ENCODE measurements at regions not wholly inside any gene's neighbourhood (a gene's known extent, or its start where the extent isn't known, plus 50 kb on each side); places are given as distances from the start of the nearest gene placed in this dataset.

DNA sequence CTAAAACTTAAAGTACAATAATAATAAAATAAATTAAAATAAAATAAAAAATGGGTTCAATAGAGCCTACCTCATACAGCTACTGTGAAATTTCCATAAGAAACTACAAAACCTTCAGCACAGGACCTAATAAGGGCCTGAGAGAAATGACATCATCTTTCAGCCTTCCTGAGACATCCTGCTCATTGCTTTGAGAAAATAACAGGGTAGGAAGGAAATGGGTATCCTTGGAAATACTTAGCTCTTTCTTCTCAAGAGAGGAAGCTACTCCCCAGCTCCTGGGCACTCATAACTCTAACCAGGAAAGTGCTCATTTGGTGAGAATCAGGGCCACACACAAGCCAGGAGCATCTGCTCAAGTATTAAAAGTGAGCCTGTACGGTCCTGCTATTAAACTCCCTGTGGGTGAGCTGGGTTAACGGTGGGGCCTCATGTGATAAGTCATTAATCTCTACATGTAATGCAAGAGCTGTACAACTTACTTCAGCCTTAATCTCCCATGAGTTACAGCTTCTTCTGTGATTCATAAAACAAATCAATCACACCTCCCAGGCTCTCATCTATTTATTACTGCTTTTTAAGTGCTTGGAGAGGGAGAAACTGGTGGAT, 141.4 kb downstream of the MAFB start:
- no peaks in the 10 kb centered on the region for H3K27me3 Mint-ChIP-seq (ENCODE audit: low read depth)
- no peak for DNase-seq (ENCODE audit: low spot score)
- H3K4me1 Mint-ChIP-seq (ENCODE audit: low read depth): no peaks in the 10 kb centered on the region
- H3K9me3 Mint-ChIP-seq: no peaks in the 10 kb centered on the region
- H3K27ac Mint-ChIP-seq: no peak overlapping the region
- H3K4me3 Mint-ChIP-seq: no peak overlapping the region
- no peaks in the 10 kb centered on the region for H3K36me3 Mint-ChIP-seq (ENCODE audit: low read depth)

GRCh38 chr20:40545478-40545877, 143.6 kb downstream of the MAFB start:
- no peaks in the 10 kb centered on the region for H3K27me3 Mint-ChIP-seq (ENCODE audit: low read depth)
- DNase-seq (ENCODE audit: low spot score): no peak
- H3K27ac Mint-ChIP-seq: no peak overlapping the region
- H3K36me3 Mint-ChIP-seq (ENCODE audit: low read depth): no peaks in the 10 kb centered on the region
- no peaks in the 10 kb centered on the region for H3K4me1 Mint-ChIP-seq (ENCODE audit: low read depth)
- no peak overlapping the region for H3K4me3 Mint-ChIP-seq
- H3K9me3 Mint-ChIP-seq: no peaks in the 10 kb centered on the region

- Mint-ChIP-seq H3K27me3 (ENCODE audit: low read depth) (no peaks in the 10 kb centered on the region), H3K27ac (no peak overlapping the region), H3K4me1 (ENCODE audit: low read depth) (no peaks in the 10 kb centered on the region), H3K4me3 (no peak overlapping the region), H3K9me3 (no peaks in the 10 kb centered on the region), H3K36me3 (ENCODE audit: low read depth) (no peaks in the 10 kb centered on the region)
- DNase-seq (ENCODE audit: low spot score): no peak
Measured at GRCh38 chr20:40542065-40542464, 147.0 kb downstream of the MAFB start.

DNA sequence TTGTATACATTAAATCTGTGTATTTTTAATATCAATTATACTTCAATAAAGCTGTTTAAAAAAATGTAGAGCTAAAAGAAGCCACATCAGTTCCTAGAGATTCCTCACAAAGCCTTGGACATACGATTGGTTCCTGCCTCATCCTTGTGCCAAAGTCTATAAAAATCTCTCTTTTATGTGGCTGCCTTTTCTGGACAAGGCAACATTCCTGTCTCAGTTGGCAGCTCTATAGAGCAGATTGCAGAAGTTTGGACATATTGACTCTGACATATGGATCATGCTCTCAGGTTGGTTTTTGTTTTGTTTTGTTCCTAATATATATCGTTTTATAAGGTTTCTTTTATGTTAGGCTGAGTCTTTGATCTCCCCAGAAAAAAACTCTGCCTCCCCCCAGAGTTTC, 148.9 kb downstream of the MAFB start:
- Mint-ChIP-seq H3K36me3 (ENCODE audit: low read depth) (no peaks in the 10 kb centered on the region), H3K4me1 (ENCODE audit: low read depth) (no peaks in the 10 kb centered on the region), H3K27me3 (ENCODE audit: low read depth) (no peaks in the 10 kb centered on the region), H3K9me3 (no peaks in the 10 kb centered on the region), H3K4me3 (no peak overlapping the region), H3K27ac (no peak overlapping the region)
- no peak for DNase-seq (ENCODE audit: low spot score)

DNA sequence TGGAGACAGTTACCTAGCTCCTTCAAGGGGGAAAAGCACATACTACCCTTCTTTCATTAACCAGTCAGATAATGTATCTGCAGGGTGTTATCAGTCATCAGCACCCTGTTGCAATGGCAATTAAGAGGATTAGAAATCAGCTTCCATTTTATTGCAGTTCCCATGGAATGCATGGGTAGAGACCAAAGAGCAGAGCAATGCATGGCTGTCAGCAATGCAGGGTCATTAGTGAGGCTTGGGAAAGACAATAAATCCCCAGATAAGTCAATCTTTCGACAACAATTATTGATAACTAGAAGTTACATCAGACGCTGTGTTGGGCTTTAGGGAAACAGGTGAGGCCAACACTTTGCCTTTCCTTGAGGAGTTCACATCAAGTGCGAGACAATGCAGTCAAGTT, 150.9 kb downstream of the MAFB start:
- Mint-ChIP-seq H3K4me1 (ENCODE audit: low read depth) (no peaks in the 10 kb centered on the region), H3K27me3 (ENCODE audit: low read depth) (no peaks in the 10 kb centered on the region), H3K4me3 (no peak overlapping the region), H3K27ac (no peak overlapping the region), H3K36me3 (ENCODE audit: low read depth) (no peaks in the 10 kb centered on the region), H3K9me3 (peaks cover under 1% of the 10 kb centered on the region)
- DNase-seq (ENCODE audit: low spot score): no peak

DNA sequence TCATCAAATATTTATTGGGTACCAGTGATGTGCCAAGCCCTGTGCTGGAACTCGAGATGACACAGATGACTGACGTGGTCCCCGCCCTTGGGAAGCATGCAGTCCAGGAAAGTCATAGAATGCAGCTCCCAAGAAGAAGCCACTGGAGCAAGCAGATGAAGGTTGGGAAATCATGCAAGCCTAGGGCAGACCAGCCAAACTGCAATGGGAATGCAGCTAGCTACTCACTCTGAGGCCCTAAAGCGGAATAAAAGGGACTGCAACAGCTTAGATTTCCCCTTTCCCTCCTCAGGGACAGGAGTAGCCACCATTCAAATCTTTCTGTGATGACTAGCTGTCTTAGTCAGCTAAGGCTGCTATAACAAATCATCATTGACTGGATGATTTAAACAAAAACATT, 152.2 kb downstream of the MAFB start:
- DNase-seq (ENCODE audit: low spot score): no peak
- H3K4me3 Mint-ChIP-seq: no peak overlapping the region
- no peaks in the 10 kb centered on the region for H3K27me3 Mint-ChIP-seq (ENCODE audit: low read depth)
- no peak overlapping the region for H3K27ac Mint-ChIP-seq
- H3K36me3 Mint-ChIP-seq (ENCODE audit: low read depth): no peaks in the 10 kb centered on the region
- H3K9me3 Mint-ChIP-seq: peaks cover 13% of the 10 kb centered on the region
- no peaks in the 10 kb centered on the region for H3K4me1 Mint-ChIP-seq (ENCODE audit: low read depth)

DNA sequence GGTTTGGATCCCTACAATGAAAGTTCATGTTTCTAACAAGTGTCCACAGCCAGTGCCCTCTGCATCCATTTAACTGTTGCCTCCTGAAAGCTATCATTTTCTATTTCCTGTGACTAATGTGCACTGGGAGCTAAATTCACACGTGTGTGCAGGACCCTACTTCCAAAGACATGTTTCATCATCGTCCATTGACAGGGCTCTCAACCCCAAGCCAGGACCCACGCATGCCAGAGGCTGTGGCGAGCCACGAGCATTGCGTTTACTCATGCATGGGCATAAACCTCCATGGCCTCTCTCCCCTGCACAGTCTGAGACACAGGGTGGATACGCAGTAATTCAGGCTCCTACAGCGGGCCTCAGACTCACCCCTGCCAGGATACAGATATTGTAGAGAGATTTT, 153.2 kb downstream of the MAFB start:
- Mint-ChIP-seq H3K9me3 (peaks cover 19% of the 10 kb centered on the region), H3K4me3 (no peak overlapping the region), H3K27me3 (ENCODE audit: low read depth) (no peaks in the 10 kb centered on the region), H3K4me1 (ENCODE audit: low read depth) (no peaks in the 10 kb centered on the region), H3K27ac (no peak overlapping the region), H3K36me3 (ENCODE audit: low read depth) (no peaks in the 10 kb centered on the region)
- DNase-seq (ENCODE audit: low spot score): no peak

- H3K36me3 Mint-ChIP-seq (ENCODE audit: low read depth): no peaks in the 10 kb centered on the region
- H3K27me3 Mint-ChIP-seq (ENCODE audit: low read depth): no peaks in the 10 kb centered on the region
- no peaks in the 10 kb centered on the region for H3K4me1 Mint-ChIP-seq (ENCODE audit: low read depth)
- no peak overlapping the region for H3K27ac Mint-ChIP-seq
- no peak for DNase-seq (ENCODE audit: low spot score)
- H3K9me3 Mint-ChIP-seq: peaks cover 26% of the 10 kb centered on the region
- H3K4me3 Mint-ChIP-seq: no peak overlapping the region
Measured at GRCh38 chr20:40532103-40532502, 156.9 kb downstream of the MAFB start.

DNA sequence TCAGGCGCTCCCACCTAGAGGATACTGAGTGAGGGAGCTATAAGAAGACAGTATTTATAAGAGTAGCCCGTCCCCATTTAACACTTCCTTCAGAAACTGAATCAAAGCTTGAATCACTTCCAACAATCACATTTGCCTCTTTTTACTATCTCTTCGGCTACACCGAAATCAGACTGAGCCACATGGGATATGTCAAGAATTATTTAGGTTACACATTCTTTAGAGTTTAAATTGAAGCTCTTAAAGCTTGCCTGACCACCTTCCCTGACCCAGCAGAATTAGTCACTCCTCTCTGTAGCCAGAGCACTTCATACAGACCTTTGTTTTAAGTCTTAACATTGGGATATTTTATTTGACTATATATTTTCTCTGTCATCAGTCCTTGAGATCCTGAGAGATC, 163.7 kb downstream of the MAFB start:
- Mint-ChIP-seq H3K36me3 (ENCODE audit: low read depth) (no peaks in the 10 kb centered on the region), H3K27me3 (ENCODE audit: low read depth) (no peaks in the 10 kb centered on the region), H3K4me1 (ENCODE audit: low read depth) (no peaks in the 10 kb centered on the region), H3K9me3 (peaks cover 10% of the 10 kb centered on the region), H3K4me3 (no peak overlapping the region), H3K27ac (no peak overlapping the region)
- DNase-seq (ENCODE audit: low spot score): no peak

DNA sequence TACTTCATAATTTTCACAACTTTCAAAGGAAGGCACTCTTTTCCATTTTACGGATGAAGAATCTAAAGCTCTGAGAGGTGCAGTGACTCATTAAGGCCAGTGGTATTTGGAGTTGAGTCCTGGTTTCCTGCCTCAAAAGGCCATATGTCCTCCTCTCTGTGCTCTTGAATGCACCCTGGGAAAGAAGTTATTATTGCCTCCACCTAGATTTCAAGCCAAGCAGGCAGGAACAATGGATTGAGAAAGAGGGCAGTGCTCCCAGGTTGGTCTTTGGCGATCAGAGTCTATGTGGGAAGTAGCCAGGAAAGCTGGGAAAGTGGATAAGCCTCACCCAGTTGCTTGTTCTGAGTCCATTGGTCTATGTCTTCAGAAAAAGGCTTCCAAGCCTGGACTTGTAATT, 165.0 kb downstream of the MAFB start:
- Mint-ChIP-seq H3K4me3 (no peak overlapping the region), H3K9me3 (peaks cover 8% of the 10 kb centered on the region), H3K4me1 (ENCODE audit: low read depth) (no peaks in the 10 kb centered on the region), H3K36me3 (ENCODE audit: low read depth) (no peaks in the 10 kb centered on the region), H3K27ac (no peak overlapping the region), H3K27me3 (ENCODE audit: low read depth) (no peaks in the 10 kb centered on the region)
- no peak for DNase-seq (ENCODE audit: low spot score)

DNA sequence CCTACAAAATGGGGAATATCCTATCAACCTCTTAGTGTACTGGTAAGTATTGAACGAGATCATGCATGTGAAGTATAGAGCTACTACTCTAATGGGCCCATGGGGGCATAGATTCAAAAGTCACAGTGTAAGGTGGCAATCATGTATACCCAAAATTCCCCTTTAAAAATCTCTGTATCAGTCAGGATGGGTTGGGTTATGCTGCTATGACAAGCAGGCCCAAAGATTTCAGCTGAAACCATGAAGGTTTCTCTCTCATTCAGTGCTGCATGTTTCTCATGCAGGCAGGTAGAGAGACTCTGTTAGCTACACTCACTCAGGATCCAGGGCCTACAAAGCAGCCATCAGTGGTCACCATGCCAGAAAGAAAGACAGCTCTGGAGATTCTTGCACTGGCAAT, 166.6 kb downstream of the MAFB start:
- no peaks in the 10 kb centered on the region for H3K36me3 Mint-ChIP-seq (ENCODE audit: low read depth)
- no peak overlapping the region for H3K27ac Mint-ChIP-seq
- no peaks in the 10 kb centered on the region for H3K4me1 Mint-ChIP-seq (ENCODE audit: low read depth)
- no peaks in the 10 kb centered on the region for H3K27me3 Mint-ChIP-seq (ENCODE audit: low read depth)
- H3K4me3 Mint-ChIP-seq: no peak overlapping the region
- no peak for DNase-seq (ENCODE audit: low spot score)
- peaks cover 8% of the 10 kb centered on the region for H3K9me3 Mint-ChIP-seq

DNA sequence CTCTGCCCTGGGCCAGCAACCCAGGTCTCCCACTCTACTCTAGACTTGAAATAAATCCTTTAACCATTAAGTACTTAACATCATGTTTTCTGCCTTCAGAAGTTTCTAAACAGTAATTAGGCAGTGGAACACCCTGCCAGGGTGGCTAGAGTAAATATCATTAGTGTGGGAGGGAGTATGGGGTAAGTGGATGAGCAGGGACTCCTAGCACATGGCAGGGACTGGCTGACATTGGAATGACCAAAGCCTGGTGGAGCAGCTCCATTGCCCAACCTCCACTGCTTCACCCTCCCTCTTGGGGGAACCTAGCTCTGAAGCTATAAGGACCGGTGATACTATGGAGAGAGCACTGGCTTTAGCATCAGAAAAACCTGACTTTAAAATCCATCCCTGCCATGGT, 167.1 kb downstream of the MAFB start:
- peaks cover 8% of the 10 kb centered on the region for H3K9me3 Mint-ChIP-seq
- no peaks in the 10 kb centered on the region for H3K36me3 Mint-ChIP-seq (ENCODE audit: low read depth)
- DNase-seq (ENCODE audit: low spot score): no peak
- H3K4me1 Mint-ChIP-seq (ENCODE audit: low read depth): no peaks in the 10 kb centered on the region
- no peak overlapping the region for H3K27ac Mint-ChIP-seq
- H3K4me3 Mint-ChIP-seq: no peak overlapping the region
- H3K27me3 Mint-ChIP-seq (ENCODE audit: low read depth): no peaks in the 10 kb centered on the region

DNA sequence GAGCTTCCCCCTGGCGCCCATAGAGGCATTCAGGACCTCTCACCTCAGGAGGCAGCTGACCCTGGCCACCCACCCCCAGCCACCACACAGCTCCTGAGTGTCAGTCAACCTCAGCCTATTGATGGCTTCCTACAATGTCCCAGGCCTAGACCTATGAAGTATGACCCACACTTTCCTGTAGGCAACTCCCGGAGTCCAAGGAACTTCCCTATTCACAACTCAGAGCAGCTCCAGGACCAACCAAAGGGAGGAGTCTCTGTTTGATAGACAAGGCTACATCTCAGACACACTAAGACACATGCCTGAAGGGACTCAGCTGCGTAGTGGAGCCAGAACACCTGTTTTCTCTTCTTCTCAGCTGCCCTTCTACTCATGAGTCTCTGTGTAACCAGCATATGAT, 169.1 kb downstream of the MAFB start:
- DNase-seq (ENCODE audit: low spot score): no peak
- Mint-ChIP-seq H3K27me3 (ENCODE audit: low read depth) (no peaks in the 10 kb centered on the region), H3K4me3 (no peak overlapping the region), H3K36me3 (ENCODE audit: low read depth) (no peaks in the 10 kb centered on the region), H3K4me1 (ENCODE audit: low read depth) (no peaks in the 10 kb centered on the region), H3K27ac (no peak overlapping the region), H3K9me3 (peaks cover 8% of the 10 kb centered on the region)

DNA sequence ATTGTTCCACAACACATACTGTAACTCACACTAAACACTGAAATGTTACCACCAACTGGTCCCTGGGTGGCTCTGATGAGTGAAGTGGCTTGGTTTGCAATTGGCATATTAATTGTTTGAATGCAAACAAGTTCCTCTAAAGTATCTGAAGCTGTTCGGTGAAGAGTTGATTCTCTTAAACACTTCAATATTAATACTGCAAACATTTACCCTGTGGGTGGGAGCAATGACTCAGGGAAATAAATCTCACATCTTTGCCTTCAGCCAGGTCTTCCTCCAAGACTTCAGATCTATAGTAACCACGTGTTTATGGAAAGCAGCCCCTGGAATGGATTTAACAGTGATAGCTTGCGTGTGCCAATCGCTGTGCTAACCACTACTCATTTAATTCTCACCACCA, 176.0 kb downstream of the MAFB start:
- Mint-ChIP-seq H3K36me3 (ENCODE audit: low read depth) (no peaks in the 10 kb centered on the region), H3K27ac (no peak overlapping the region), H3K27me3 (ENCODE audit: low read depth) (no peaks in the 10 kb centered on the region), H3K4me3 (no peak overlapping the region), H3K9me3 (no peaks in the 10 kb centered on the region), H3K4me1 (ENCODE audit: low read depth) (no peaks in the 10 kb centered on the region)
- no peak for DNase-seq (ENCODE audit: low spot score)

GRCh38 chr20:40512591-40512990, 176.4 kb downstream of the MAFB start:
- no peaks in the 10 kb centered on the region for H3K4me1 Mint-ChIP-seq (ENCODE audit: low read depth)
- H3K36me3 Mint-ChIP-seq (ENCODE audit: low read depth): no peaks in the 10 kb centered on the region
- H3K9me3 Mint-ChIP-seq: no peaks in the 10 kb centered on the region
- DNase-seq (ENCODE audit: low spot score): no peak
- H3K4me3 Mint-ChIP-seq: no peak overlapping the region
- no peaks in the 10 kb centered on the region for H3K27me3 Mint-ChIP-seq (ENCODE audit: low read depth)
- H3K27ac Mint-ChIP-seq: no peak overlapping the region

All from T-helper 2 cell treated with Interferon-gamma antibody and Interleukin-4, amounts not matched to agents 5 μg/mL and 100 μg/mL, for 36 hours (primary cell).